H1 (cell line): ENCODE measurements at regions not wholly inside any gene's neighbourhood (a gene's known extent, or its start where the extent isn't known, plus 50 kb on each side); places are given as distances from the start of the nearest gene placed in this dataset.

Source experiments
- CTCF ChIA-PET: fragments of 300-600 bp; sonication (Branson Sonifier 250); formaldehyde crosslinking; loops from one replicate; lab custom pipeline; 2021; ENCODE audit not compliant: partially characterized antibody; lab: Charles Lee
- POLR2A ChIA-PET: fragments of 300-600 bp; sonication (Branson Sonifier 250); formaldehyde crosslinking; loops from one replicate; lab custom pipeline; 2021; ENCODE audit warnings: inconsistent platforms; ENCODE audit not compliant: partially characterized antibody; lab: Charles Lee
- DNase-seq, 2 experiments: peaks; one replicate each; pipeline versions ENCODE4 v3.0.0 to v3.0.0-alpha.2; 2010 to 2022; ENCODE audit warnings: low spot score in 2 of 2, low read depth in 1 of 2, mixed read lengths in 1 of 2
- FAIRE-seq: peaks from 2 replicates; lab custom pipeline; 2011; peaks lifted over from hg19 to GRCh38; lab: Jason Lieb, UNC
- H2AFZ ChIP-seq: 2 replicates; pipeline ENCODE4 v1.8.1; 2012; ENCODE audit warnings: low read length, inconsistent platforms
- H2AK5ac ChIP-seq: 2 replicates; pipeline ENCODE4 v1.6.1; 2013; ENCODE audit warnings: low read depth, low read length
- H2BK120ac ChIP-seq: replicated peaks from 2 replicates; pipeline ENCODE3; 2013; ENCODE audit warnings: low read depth, low read length, inconsistent platforms
- H2BK12ac ChIP-seq: 2 replicates; pipeline ENCODE4 v1.6.1; 2013; ENCODE audit warnings: low read depth, low read length
- H2BK15ac ChIP-seq: 2 replicates; pipeline ENCODE4 v1.6.1; 2013; ENCODE audit warnings: low read length
- H2BK20ac ChIP-seq: 2 replicates; pipeline ENCODE4 v1.6.1; 2013; ENCODE audit warnings: low read length
- H2BK5ac ChIP-seq: 2 replicates; pipeline ENCODE4 v1.6.1; 2013; ENCODE audit warnings: low read depth, low read length
- H3K14ac ChIP-seq: 2 replicates; pipeline ENCODE4 v1.6.1; 2013; ENCODE audit warnings: inconsistent platforms; ENCODE audit not compliant: insufficient read length
- H3K18ac ChIP-seq: 2 replicates; pipeline ENCODE4 v1.6.1; 2013; ENCODE audit warnings: low read length; ENCODE audit errors: extremely low read depth
- H3K23ac ChIP-seq: 2 replicates; pipeline ENCODE4 v1.6.1; 2013; ENCODE audit warnings: inconsistent platforms; ENCODE audit not compliant: insufficient read length
- H3K23me2 ChIP-seq: 2 replicates; pipeline ENCODE4 v1.6.1; 2013; ENCODE audit warnings: low read depth, low read length
- H3K27ac ChIP-seq: 2 replicates; pipeline ENCODE4 v1.6.1; 2011; ENCODE audit warnings: low read depth, low read length, inconsistent platforms
- H3K27me3 ChIP-seq, 4 experiments: replicated peaks in 1 of 4; 1 replicate in 1 of 4; 2 replicates in 3 of 4; pipeline versions ENCODE4 v1.6.1 to v1.8.1; 2011 to 2013; ENCODE audit warnings: low read length in 3 of 4, mild to moderate bottlenecking in 3 of 4, inconsistent platforms in 2 of 4, mixed read lengths in 2 of 4, moderate library complexity in 1 of 4; ENCODE audit not compliant: control insufficient read depth in 3 of 4, insufficient read depth in 3 of 4; ENCODE audit errors: extremely low read depth in 1 of 4
- H3K36me3 ChIP-seq, 4 experiments: 2 replicates each; pipeline versions ENCODE4 v1.6.1 to v1.8.1; 2011 to 2013; ENCODE audit warnings: mild to moderate bottlenecking in 4 of 4, low read length in 3 of 4, moderate library complexity in 2 of 4, control low read depth in 1 of 4, inconsistent platforms in 1 of 4; ENCODE audit not compliant: insufficient read depth in 4 of 4, control insufficient read depth in 2 of 4
- H3K4ac ChIP-seq: replicated peaks from 2 replicates; pipeline ENCODE3; 2013; ENCODE audit warnings: low read length, low read depth, mixed read lengths, inconsistent platforms; ENCODE audit not compliant: insufficient read length
- H3K4me1 ChIP-seq, 4 experiments: replicated peaks in 1 of 4; 1 replicate in 1 of 4; 2 replicates in 3 of 4; pipeline versions ENCODE4 v1.6.1 to v1.8.1; 2011 to 2013; ENCODE audit warnings: low read length in 3 of 4, inconsistent platforms in 2 of 4, mixed read lengths in 1 of 4; ENCODE audit not compliant: insufficient read depth in 4 of 4, control insufficient read depth in 3 of 4
- H3K4me2 ChIP-seq, 2 experiments: 2 replicates each; pipeline versions ENCODE4 v1.6.1 to v1.8.1; 2011 to 2013; ENCODE audit warnings: low read depth in 2 of 2, low read length in 2 of 2, control low read depth in 1 of 2, inconsistent platforms in 1 of 2, mild to moderate bottlenecking in 1 of 2; ENCODE audit not compliant: insufficient read depth in 1 of 2
- H3K4me3 ChIP-seq, 4 experiments: fragments of 200-600, 300-600 bp in 1 of 4; sonication (generic), shearing (Covaris generic), sonication (Bioruptor Twin) in 1 of 4; 2 replicates each; pipeline versions ENCODE4 v1.5.1 to v1.8.1; 2011 to 2016; ENCODE audit warnings: low read length in 4 of 4, low read depth in 3 of 4, control low read depth in 2 of 4, inconsistent platforms in 2 of 4, mild to moderate bottlenecking in 2 of 4, mixed read lengths in 1 of 4, moderate library complexity in 1 of 4; ENCODE audit not compliant: insufficient read depth in 2 of 4; ENCODE audit errors: extremely low read depth in 1 of 4
- H3K56ac ChIP-seq: replicated peaks from 2 replicates; pipeline ENCODE3; 2013; ENCODE audit warnings: low read depth, mild to moderate bottlenecking, mixed read lengths, low read length, inconsistent platforms; ENCODE audit not compliant: insufficient read length
- H3K79me1 ChIP-seq: 2 replicates; pipeline ENCODE4 v1.6.1; 2013; ENCODE audit warnings: low read depth, low read length, control low read depth
- H3K79me2 ChIP-seq, 2 experiments: 2 replicates each; pipeline versions ENCODE4 v1.6.1 to v1.8.1; 2012 to 2013; ENCODE audit warnings: low read length in 2 of 2, mild to moderate bottlenecking in 2 of 2, inconsistent platforms in 1 of 2; ENCODE audit not compliant: insufficient read depth in 2 of 2, control insufficient read depth in 1 of 2
- H3K9ac ChIP-seq, 4 experiments: replicated peaks in 1 of 4; 1 replicate in 1 of 4; 2 replicates in 3 of 4; pipeline versions ENCODE4 v1.6.1 to v1.8.1; 2011 to 2013; ENCODE audit warnings: low read depth in 3 of 4, low read length in 3 of 4, control low read depth in 2 of 4, mild to moderate bottlenecking in 2 of 4, moderate library complexity in 2 of 4, inconsistent platforms in 1 of 4; ENCODE audit errors: extremely low read depth in 1 of 4
- H3K9me3 ChIP-seq, 2 experiments: 2 replicates each; pipeline versions ENCODE4 v1.6.1 to v1.8.1; 2012 to 2013; ENCODE audit warnings: mild to moderate bottlenecking in 2 of 2, moderate library complexity in 2 of 2, control low read depth in 1 of 2, inconsistent platforms in 1 of 2, low read depth in 1 of 2, low read length in 1 of 2, mixed read lengths in 1 of 2; ENCODE audit not compliant: insufficient read depth in 2 of 2
- H4K20me1 ChIP-seq, 2 experiments: replicated peaks in 1 of 2; 2 replicates each; pipeline versions ENCODE3 to v1.8.1; 2011 to 2013; ENCODE audit warnings: inconsistent platforms in 2 of 2, low read length in 2 of 2, mild to moderate bottlenecking in 1 of 2; ENCODE audit not compliant: insufficient read depth in 2 of 2, control insufficient read depth in 1 of 2
- H4K5ac ChIP-seq: 2 replicates; pipeline ENCODE4 v1.6.1; 2013; ENCODE audit warnings: low read length, low read depth, mixed read lengths, inconsistent platforms; ENCODE audit not compliant: insufficient read length
- H4K8ac ChIP-seq: 2 replicates; pipeline ENCODE4 v1.8.0; 2013; ENCODE audit warnings: mild to moderate bottlenecking, moderate library complexity, low read length, inconsistent platforms; ENCODE audit not compliant: insufficient read depth; ENCODE audit errors: extremely low read depth
- H4K91ac ChIP-seq: replicated peaks from 2 replicates; pipeline ENCODE3; 2013; ENCODE audit warnings: low read length, mixed read lengths, inconsistent platforms; ENCODE audit not compliant: insufficient read length
- BACH1 ChIP-seq: IDR thresholded peaks from 2 replicates; pipeline ENCODE4 v1.6.1; 2012; ENCODE audit warnings: low read length, improper control_type of control experiment
- FOSL1 ChIP-seq: IDR thresholded peaks from 2 replicates; pipeline ENCODE4 v1.6.1; 2011; ENCODE audit warnings: mild to moderate bottlenecking, low read depth, low read length, moderate library complexity; ENCODE audit not compliant: insufficient read depth
- JUN ChIP-seq: IDR thresholded peaks from 2 replicates; pipeline ENCODE4 v1.6.1; 2011; ENCODE audit warnings: low read depth, mild to moderate bottlenecking, improper control_type of control experiment, low read length
- JUND ChIP-seq: IDR thresholded peaks from 2 replicates; pipeline ENCODE4 v1.6.1; 2011; ENCODE audit warnings: mild to moderate bottlenecking, improper control_type of control experiment, low read length
- MAFK ChIP-seq: IDR thresholded peaks from 2 replicates; pipeline ENCODE4 v1.6.1; 2012; ENCODE audit warnings: low read depth, mild to moderate bottlenecking, improper control_type of control experiment, low read length
- PHF8 ChIP-seq: fragments of 200-600 bp; sonication (generic); conservative IDR thresholded peaks from 2 replicates; pipeline ENCODE4 v1.7.1; 2012; ENCODE audit warnings: low read depth, mild to moderate bottlenecking, inconsistent platforms, low read length, moderate library complexity
- RFX5 ChIP-seq: IDR thresholded peaks from 2 replicates; pipeline ENCODE4 v1.6.1; 2011; ENCODE audit warnings: low read depth, low read length, improper control_type of control experiment, borderline replicate concordance
- SAP30 ChIP-seq: fragments of 300-600 bp; sonication (generic); IDR thresholded peaks from 2 replicates; pipeline ENCODE4 v1.7.1; 2012; ENCODE audit warnings: low read length, moderate library complexity, mild to moderate bottlenecking, inconsistent platforms; ENCODE audit not compliant: insufficient read depth, insufficient replicate concordance
- SIRT6 ChIP-seq: IDR thresholded peaks from one replicate; pipeline ENCODE4 v1.7.1; 2012; ENCODE audit warnings: low read length, inconsistent platforms
- SRF ChIP-seq: IDR thresholded peaks from 2 replicates; pipeline ENCODE4 v1.6.1; 2011; ENCODE audit warnings: mild to moderate bottlenecking, low read depth, low read length, moderate library complexity
- TAF1 ChIP-seq: IDR thresholded peaks from 2 replicates; pipeline ENCODE4 v1.6.1; 2011; ENCODE audit warnings: mild to moderate bottlenecking, low read depth, low read length
- TAF7 ChIP-seq: optimal IDR thresholded peaks from 2 replicates; pipeline ENCODE3; 2011; ENCODE audit warnings: low read depth, mild to moderate bottlenecking, inconsistent platforms, low read length, moderate library complexity, borderline replicate concordance
- WGBS, 2 experiments: shearing (Covaris generic) in 1 of 2; methylation state at CpG; one replicate each; pipeline versions ENCODE4 v1.1.6 to v1.1.7; 2013 to 2015; ENCODE audit warnings: low lambda C conversion rate in 2 of 2, mixed read lengths in 2 of 2, inconsistent platforms in 1 of 2, low coverage in 1 of 2, missing lambda C conversion rate in 1 of 2; ENCODE audit not compliant: insufficient replicate concordance in 2 of 2, insufficient coverage in 1 of 2, insufficient read length in 1 of 2; ENCODE audit errors: extremely low coverage in 1 of 2, missing lambda C conversion rate in 1 of 2; 5-methylcytosine and 5-hydroxymethylcytosine counted together
- TF ChIP-seq, protein P1 (sequence below), 3 experiments: IDR thresholded peaks; 1 replicate in 2 of 3; 2 replicates in 1 of 3; pipeline versions ENCODE4 v1.5.1 to v1.6.1; 2011; ENCODE audit warnings: low read length in 3 of 3, mild to moderate bottlenecking in 3 of 3, inconsistent platforms in 2 of 3, low read depth in 1 of 3, moderate library complexity in 1 of 3; ENCODE audit not compliant: insufficient read depth in 1 of 3; ENCODE audit errors: control extremely low read depth in 1 of 3

DNA sequence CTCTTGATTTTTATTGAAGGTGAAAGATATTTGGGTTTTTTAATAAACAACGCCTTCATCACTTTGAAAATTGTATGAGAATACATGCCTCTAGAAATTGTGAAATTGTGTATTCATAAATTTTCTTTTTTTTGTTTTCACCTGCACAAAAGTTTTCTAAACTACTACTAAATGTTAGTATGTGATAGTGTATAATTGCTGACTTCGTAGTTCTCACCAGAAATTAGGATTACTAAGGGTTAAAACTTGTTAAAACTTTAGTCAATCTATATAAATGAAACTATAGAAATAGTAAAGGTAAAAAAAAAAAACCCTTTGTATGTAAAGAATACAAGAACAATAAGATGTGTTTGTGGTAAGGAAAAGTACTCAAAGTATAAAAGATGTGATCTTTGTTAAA, 496.5 kb upstream of the ATP2B1 start:
- H4K91ac ChIP-seq: no peak overlapping the region
- POLR2A ChIA-PET: no interaction called here
- H2AFZ ChIP-seq: no peak overlapping the region
- H2BK12ac ChIP-seq: no peak overlapping the region
- no peak overlapping the region for H2AK5ac ChIP-seq
- no peaks in the 10 kb centered on the region for H3K79me2 ChIP-seq
- FAIRE-seq: no peak
- H3K56ac ChIP-seq: no peak overlapping the region
- no peak for DNase-seq
- 92% methylated on average over 2 of the region's 2 CpGs; no CpG with 5 or more reads in 1 of the 2 experiments for WGBS, 2 experiments
- peaks cover 12 to 13% of the 10 kb centered on the region in 2 experiments for H3K9me3 ChIP-seq
- no peak overlapping the region for H2BK5ac ChIP-seq
- no peak overlapping the region for H3K4ac ChIP-seq
- H3K4me2 ChIP-seq: no peak overlapping the region
- no peak overlapping the region for H3K14ac ChIP-seq
- H3K23ac ChIP-seq: no peak overlapping the region
- H3K36me3 ChIP-seq: peaks cover 0 to 3% (median 0%) of the 10 kb centered on the region in 4 experiments; a peak in 1 of 8 replicates
- H3K4me3 ChIP-seq: no peak overlapping the region
- CTCF ChIA-PET: no interaction called here
- no peak overlapping the region for H2BK20ac ChIP-seq
- H3K4me1 ChIP-seq: no peaks in the 10 kb centered on the region
- H3K27ac ChIP-seq: no peak overlapping the region
- no peak overlapping the region for H4K5ac ChIP-seq
- no peak overlapping the region for H4K8ac ChIP-seq
- no peaks in the 10 kb centered on the region for H4K20me1 ChIP-seq
- no peaks in the 10 kb centered on the region for H3K79me1 ChIP-seq
- H3K27me3 ChIP-seq: no peaks in the 10 kb centered on the region
- no peak overlapping the region for H2BK120ac ChIP-seq
- no peak overlapping the region for H3K9ac ChIP-seq
- peaks cover 2% of the 10 kb centered on the region; the same call in 1 of the 2 replicates for H3K23me2 ChIP-seq
- H2BK15ac ChIP-seq: no peak overlapping the region
- no peak overlapping the region for H3K18ac ChIP-seq
- TF ChIP-seq TAF1: no peak
- TF ChIP-seq BACH1: no peak
- no peak for TF ChIP-seq TAF7
- no peak for TF ChIP-seq MAFK
- TF ChIP-seq PHF8: no peak
- TF ChIP-seq FOSL1: no peak
- TF ChIP-seq, protein P1, sequence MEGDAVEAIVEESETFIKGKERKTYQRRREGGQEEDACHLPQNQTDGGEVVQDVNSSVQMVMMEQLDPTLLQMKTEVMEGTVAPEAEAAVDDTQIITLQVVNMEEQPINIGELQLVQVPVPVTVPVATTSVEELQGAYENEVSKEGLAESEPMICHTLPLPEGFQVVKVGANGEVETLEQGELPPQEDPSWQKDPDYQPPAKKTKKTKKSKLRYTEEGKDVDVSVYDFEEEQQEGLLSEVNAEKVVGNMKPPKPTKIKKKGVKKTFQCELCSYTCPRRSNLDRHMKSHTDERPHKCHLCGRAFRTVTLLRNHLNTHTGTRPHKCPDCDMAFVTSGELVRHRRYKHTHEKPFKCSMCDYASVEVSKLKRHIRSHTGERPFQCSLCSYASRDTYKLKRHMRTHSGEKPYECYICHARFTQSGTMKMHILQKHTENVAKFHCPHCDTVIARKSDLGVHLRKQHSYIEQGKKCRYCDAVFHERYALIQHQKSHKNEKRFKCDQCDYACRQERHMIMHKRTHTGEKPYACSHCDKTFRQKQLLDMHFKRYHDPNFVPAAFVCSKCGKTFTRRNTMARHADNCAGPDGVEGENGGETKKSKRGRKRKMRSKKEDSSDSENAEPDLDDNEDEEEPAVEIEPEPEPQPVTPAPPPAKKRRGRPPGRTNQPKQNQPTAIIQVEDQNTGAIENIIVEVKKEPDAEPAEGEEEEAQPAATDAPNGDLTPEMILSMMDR (IDR thresholded peaks at IDR 0.05; ENCODE audit: control extremely low read depth in 1 of 3, insufficient read depth in 1 of 3, low read depth in 1 of 3, low read length in 3 of 3): no peak
- no peak for TF ChIP-seq JUN
- no peak for TF ChIP-seq SIRT6
- no peak for TF ChIP-seq RFX5
- TF ChIP-seq SAP30: no peak
- no peak for TF ChIP-seq SRF
- no peak for TF ChIP-seq JUND
